NCI-H146 (cell line): ENCODE measurements at regions not wholly inside any gene's neighbourhood (a gene's known extent, or its start where the extent isn't known, plus 50 kb on each side); places are given as distances from the start of the nearest gene placed in this dataset.
"Not testable (repeated sequence)": the region's sequence is repeated elsewhere in the genome, so short reads cannot be mapped to it uniquely, and the experiment has no call there.

Experiments used
- DNase-seq: peaks from one replicate; lab custom pipeline; 2025; lab: John Stamatoyannopoulos, UW

DNA sequence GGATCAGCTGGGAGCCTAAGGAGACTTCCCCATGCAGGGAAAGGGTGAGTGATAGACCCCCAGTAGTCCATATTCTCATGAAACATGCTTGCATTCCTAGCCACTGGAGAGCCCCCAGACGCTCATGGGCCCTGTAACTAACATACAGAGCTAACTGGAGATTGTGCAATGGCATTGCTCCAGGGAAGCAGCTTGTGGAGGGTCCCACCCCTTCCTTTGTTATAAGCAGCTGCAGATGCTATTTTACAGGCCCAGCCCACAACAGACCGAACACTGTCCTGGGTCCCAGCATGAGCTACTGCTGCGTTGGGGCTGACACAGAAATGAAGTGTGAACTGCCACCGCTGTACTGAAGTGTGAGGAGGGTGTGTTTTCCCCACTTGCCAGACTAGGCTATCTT, 1465.7 kb upstream of the DIAPH2 start:
- DNase-seq = no peak

DNA sequence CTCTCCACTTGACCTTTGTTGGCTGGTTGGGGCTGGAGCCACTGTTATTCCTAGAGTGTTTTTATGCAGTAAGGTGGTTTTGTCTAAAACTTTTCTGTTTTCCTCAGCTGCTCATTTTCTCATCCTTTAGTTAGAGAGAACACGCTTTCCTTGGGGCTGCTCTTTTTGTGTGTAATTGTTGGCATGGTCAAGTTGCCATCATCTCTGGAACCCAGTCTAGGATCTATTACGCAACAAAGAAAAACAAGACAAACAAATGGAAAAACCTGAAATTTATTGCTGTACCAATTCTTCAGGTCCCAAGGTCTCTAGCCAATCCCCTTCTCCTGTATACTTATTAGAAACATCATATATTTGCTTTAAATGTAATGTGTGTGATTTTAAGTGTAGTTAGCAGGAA, 1436.3 kb upstream of the DIAPH2 start:
- DNase-seq = no peak

- no peak for DNase-seq
These were observed 1394.2 kb upstream of the DIAPH2 start for GRCh38 chrX:95290455-95290854.

DNA sequence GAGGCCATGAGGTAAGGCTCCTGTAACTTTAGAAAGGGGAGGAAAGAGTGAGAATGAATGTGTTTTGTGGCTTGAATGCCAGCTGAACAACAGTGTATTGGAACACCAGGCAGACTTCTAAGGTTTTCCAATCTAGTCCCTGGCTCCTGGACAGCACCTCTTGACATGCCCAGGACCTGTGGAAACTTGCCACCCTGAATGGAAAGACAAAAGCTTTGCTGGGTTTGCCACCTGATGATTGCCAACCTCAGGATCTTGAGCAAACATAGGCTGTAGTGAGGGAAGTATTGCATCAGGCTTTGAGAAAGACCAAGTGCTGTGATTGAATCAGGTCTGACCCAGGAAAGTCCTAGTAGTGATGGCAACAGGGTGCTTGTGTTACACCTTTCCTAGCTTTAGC, 1393.1 kb upstream of the DIAPH2 start:
- no peak for DNase-seq

DNA sequence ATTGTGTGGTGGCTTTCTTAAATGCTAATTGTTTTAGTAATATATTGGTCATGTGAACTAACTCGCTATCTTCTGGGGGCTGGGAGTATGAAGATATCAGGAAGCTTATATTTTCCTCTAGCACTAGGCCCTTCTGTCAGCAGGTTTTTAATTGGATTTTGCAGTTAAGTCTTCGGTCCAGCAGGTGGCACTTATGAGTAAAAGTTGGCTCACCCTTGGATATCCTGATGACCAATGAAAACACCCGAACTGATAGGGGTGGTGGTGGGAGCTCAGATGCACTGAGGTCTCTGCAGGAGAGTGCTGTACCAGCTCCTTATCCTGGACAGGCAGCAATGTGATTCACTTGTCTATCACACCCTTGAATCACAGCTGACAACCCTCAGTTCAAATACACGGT, 1365.8 kb upstream of the DIAPH2 start:
- DNase-seq = peak; percentile 4

DNA sequence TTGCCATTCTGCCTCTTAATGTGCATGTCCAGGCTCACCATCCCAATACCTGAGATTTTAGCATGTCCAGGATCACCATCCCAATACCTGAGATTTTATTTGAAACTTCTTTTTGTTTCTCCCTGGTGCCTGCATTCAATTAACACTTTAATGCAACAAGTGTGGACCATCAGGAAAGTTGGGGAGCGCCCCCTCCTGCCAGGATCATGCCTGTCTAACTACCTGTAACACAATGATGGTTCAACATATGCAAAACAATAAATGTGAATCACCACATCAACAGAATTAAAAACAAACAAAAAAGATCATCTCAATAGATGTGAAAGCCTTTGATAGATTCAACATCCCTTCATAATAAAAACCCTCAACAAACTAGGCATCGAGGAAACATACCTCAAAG, 1359.5 kb upstream of the DIAPH2 start:
- no peak for DNase-seq

DNA sequence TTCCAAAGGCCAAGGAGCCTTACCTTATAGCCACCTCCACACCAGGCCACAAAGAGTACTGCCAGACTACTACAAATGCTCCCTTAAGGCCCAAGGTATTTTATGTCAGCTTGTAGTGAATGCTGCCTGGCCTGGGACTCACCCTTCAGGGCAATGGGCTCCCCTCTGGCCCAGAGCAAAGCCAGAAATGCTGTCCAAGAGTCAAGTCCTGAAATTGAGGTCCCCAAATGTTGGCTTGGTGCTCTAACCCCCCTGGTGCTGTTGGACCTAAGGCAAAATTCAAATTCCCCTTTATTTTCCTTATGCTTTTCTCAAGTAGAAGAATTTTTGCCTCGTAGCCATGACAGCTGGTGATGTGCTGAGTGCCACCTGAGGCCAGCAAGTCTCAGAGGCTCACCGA, 1354.3 kb upstream of the DIAPH2 start:
- no peak for DNase-seq

GRCh38 chrX:95332530-95332929, 1352.1 kb upstream of the DIAPH2 start:
- no peak for DNase-seq

DNA sequence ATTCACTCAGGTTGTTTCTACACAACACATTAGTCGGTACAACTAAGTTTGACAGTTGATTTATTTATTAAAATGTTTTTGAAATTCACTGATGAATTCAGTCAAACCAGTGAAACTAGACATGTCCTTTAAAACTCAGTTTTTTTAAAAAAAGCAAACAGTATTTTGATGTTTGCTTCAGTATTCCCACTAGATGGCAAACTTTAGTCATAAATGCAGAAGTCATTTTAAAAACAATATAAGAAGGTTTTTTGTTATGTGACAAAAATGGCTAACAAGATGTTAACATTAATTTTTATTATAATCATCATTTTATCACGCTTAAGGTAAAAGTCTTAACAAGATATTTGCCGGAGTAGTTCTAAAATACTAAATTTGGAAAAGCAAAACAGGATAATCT, 1337.8 kb upstream of the DIAPH2 start:
- DNase-seq = no peak

GRCh38 chrX:95350774-95351488, 1333.7 kb upstream of the DIAPH2 start:
- no peak for DNase-seq

DNA sequence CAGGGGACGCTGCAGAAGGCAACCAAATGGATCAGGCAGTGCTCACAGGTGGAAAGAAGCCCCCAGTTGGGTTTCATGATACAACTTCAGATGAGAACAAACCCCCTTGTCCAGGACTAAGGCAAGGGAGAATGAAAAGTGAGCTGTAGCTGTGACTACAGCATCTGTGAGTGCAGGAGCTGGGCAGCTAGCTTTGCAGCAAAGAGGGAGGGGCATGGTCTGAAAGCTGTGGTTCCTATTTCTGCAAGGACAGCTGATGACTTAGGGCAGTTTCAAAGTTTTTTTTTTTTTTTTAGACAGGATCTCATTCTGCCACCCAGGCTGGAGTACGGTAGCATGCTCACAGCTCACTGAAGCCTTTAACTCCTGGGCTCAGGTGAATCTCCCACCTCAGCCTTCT, 1317.4 kb upstream of the DIAPH2 start:
- DNase-seq = no peak

GRCh38 chrX:95382799-95383198, 1301.8 kb upstream of the DIAPH2 start:
- DNase-seq = no peak

DNA sequence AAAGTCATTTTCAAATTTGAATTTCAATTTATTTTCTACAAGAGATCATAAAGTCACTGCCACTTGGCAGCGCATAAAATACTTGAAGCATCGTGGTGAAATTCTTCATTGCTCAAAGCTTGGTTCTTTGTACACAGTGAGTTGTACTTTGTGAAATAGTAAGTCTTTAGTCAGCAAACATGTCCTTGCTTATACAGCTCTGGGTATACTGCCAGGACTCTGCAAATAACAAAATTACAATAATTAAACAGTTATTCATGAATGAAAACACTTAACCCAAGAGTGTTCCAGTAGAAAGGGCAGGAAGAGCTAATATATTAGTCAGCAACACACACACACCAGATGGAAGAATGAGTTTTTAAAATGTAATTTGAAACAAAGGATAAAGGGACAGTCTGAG, 1300.9 kb upstream of the DIAPH2 start:
- DNase-seq = no peak

GRCh38 chrX:95427389-95427788, 1257.3 kb upstream of the DIAPH2 start:
- DNase-seq = no peak

- DNase-seq = no peak
These were observed 1249.4 kb upstream of the DIAPH2 start for GRCh38 chrX:95435198-95435597.

GRCh38 chrX:95441836-95442235, 1242.8 kb upstream of the DIAPH2 start:
- no peak for DNase-seq

DNA sequence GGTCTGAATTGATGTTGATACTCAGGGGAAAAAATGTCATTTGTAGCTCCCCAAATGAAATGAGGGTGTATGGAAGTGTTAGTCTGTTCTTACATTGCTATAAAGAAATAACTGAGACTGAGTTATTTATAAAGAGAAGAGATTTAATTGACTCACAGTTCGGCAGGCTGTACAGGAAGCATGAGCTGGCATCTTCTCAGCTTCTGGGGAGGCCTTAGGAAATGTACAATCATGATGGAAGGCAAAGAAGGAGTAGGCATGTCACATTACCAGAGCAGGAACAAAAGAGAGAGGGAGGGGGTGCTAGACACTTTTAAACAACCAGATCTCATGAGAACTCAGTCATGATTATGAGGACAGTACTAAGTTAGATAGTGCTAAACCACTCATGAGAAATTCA, 1199.9 kb upstream of the DIAPH2 start:
- no peak for DNase-seq

- DNase-seq = no peak
These were observed 1178.9 kb upstream of the DIAPH2 start for GRCh38 chrX:95505721-95506120.

GRCh38 chrX:95509474-95509873, 1175.2 kb upstream of the DIAPH2 start:
- DNase-seq = no peak

DNA sequence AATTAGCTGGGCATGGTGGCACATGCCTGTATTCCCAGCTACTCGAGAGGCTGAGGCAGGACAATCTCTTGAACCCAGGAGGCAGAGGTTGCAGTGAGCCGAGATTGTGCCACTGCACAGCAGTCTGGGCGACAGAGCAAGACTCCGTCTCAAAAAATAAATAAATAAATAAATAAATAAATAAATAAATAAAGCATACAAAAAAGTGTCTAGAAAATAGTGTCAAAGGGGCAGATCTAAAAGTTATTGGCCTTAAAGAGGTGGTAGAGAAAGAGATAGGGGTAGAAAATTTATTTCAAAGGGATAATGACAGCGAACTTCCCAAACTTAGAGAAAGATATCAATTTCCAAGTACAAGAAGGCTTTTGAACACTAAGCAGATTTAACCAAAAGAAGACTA, 1160.6 kb upstream of the DIAPH2 start:
- DNase-seq = not testable (repeated sequence)

DNA sequence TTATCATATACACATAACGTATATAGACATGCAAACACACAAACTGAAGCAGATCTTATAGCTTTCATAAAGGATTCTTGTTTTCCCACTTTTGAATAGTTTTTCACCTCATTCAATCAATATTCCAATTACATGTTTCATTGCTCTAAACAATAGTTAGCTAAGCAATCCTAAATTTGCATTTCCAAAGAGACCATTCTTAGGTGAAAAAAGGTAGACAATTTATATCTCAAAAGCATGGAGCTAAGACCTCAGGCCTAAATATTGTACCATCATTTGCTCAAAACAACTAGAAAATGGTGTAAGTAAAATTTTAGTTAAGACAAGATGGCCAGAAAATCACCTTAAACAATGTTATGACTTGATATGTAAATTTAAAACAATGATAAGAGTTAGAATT, 1148.5 kb upstream of the DIAPH2 start:
- no peak for DNase-seq

- DNase-seq = no peak
These were observed 1148.0 kb upstream of the DIAPH2 start for GRCh38 chrX:95536661-95537060.

GRCh38 chrX:95539041-95539440, 1145.6 kb upstream of the DIAPH2 start:
- DNase-seq = no peak

DNA sequence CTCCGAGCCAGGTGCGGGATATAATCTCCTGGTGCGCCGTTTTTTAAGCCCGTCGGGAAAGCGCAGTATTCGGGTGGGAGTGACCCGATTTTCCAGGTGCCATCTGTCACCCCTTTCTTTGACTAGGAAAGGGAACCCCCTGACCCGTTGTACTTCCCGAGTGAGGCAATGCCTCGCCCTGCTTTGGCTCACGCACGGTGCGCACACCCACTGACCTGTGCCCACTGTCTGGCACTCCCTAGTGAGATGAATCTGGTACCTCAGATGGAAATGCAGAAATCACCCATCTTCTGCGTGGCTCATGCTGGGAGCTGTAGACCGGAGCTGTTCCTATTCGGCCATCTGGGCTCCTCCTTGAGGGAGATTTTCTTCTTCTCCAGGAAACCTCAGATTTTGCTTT, 1135.1 kb upstream of the DIAPH2 start:
- DNase-seq = not testable (repeated sequence)

DNA sequence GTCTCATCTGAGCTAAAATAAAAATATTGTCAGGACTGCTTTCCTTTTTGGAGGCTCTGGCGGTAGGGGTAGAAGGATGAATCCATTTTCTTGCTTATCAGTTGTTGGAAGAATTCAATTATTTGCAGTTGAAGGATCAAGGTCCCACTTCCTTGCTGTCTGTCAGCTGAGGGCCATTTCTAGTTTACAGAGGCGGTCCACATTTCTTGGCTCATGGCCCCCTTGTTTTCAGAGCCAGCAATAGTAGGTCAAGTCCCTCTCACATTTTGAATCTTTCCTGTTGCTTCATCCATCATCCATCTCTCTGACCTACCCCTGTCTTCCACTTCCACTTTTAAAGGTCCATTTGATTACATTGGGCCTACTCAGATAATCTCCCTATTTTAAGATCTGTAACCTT, 1099.3 kb upstream of the DIAPH2 start:
- no peak for DNase-seq
